ENCODE measurements at regions not wholly inside any gene's neighbourhood (a gene's known extent, or its start where the extent isn't known, plus 50 kb on each side); places are given as distances from the start of the nearest gene placed in this dataset.

DNA sequence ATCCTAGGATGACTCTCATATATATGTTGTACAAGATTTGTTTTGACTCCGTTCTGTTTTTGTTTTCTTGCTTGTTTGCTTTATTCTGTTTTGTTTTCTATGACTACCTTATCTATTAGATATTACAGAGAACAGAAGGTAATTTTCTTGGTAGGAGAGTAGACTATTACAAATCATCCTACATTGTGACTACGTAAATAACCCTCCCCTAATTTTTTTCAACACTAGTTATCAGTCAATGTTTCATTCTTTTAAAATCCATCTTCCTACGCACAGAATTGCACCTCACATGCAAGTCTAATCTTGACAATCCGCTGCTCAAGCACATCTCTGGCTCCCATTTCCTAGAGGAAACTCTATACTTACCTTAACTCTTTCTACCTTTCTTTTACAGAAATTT, 792.3 kb upstream of the PIK3C3 start:
- no peak overlapping the region for H2AFZ ChIP-seq (ENCODE audit: control insufficient read depth, low read depth, low read length)
- RAD21 ChIA-PET (ENCODE audit: unreplicated experiment): no interaction called here
- 23% methylated on average over 4 of the region's 4 CpGs for WGBS (ENCODE audit: insufficient coverage, insufficient replicate concordance, low lambda C conversion rate, missing lambda C conversion rate)
- ATAC-seq (no peak), DNase-seq (ENCODE audit: low read depth, low spot score) (no peak), FAIRE-seq (no peak)
- no peaks in the 10 kb centered on the region for H3K9me3 ChIP-seq (replicated peaks; ENCODE audit: control insufficient read depth, insufficient read depth, low read length)
- in situ Hi-C loops (cut with MboI) (no loop called here), intact Hi-C loops (cut with micrococcal nuclease; ENCODE audit: unreplicated experiment) (no loop called here)
- H4K20me1 ChIP-seq (ENCODE audit: control insufficient read depth, insufficient read depth): no peaks in the 10 kb centered on the region
- POLR2A ChIA-PET: no interaction called here
- no peaks in the 10 kb centered on the region for H3K4me1 ChIP-seq (ENCODE audit: control insufficient read depth, insufficient read depth, low read length)
- no peak overlapping the region for H3K27ac ChIP-seq (ENCODE audit: control insufficient read depth, insufficient read depth)
- no peaks in the 10 kb centered on the region for H3K27me3 ChIP-seq (replicated peaks in 1 of 2; ENCODE audit: control insufficient read depth in 2 of 2, insufficient read depth in 2 of 2, low read length in 1 of 2)
- SMC1A ChIA-PET (ENCODE audit: uncharacterized antibody, unreplicated experiment): no interaction called here
- CTCF ChIA-PET: no interaction called here
- H3K36me3 ChIP-seq (ENCODE audit: control insufficient read depth in 2 of 2, insufficient read depth in 2 of 2, low read length in 1 of 2): no peaks in the 10 kb centered on the region
- H3K4me2 ChIP-seq (ENCODE audit: control insufficient read depth, insufficient read depth): no peak overlapping the region
- no peak overlapping the region for H3K4me3 ChIP-seq
- H3K9ac ChIP-seq (ENCODE audit: control insufficient read depth, insufficient read depth, low read length): no peak overlapping the region
- H3K79me2 ChIP-seq (ENCODE audit: control insufficient read depth, insufficient read depth, low read length): no peaks in the 10 kb centered on the region
- TF ChIP-seq POLR2AphosphoS2 (IDR thresholded peaks at IDR 0.05; ENCODE audit: low read depth, low read length) (no peak), NFXL1 (IDR thresholded peaks at IDR 0.05; ENCODE audit: borderline replicate concordance) (no peak), FOXM1 (IDR thresholded peaks at IDR 0.05; ENCODE audit: low read depth, low read length) (no peak), SIN3A (IDR thresholded peaks at IDR 0.05; ENCODE audit: low read depth, low read length) (no peak), YBX1 (IDR thresholded peaks at IDR 0.05) (no peak), ZNF622 (IDR thresholded peaks at IDR 0.05) (no peak), RAD21 (IDR thresholded peaks at IDR 0.05; ENCODE audit: insufficient read depth, low read depth, low read length) (no peak), BMI1 (IDR thresholded peaks at IDR 0.05; ENCODE audit: borderline replicate concordance) (no peak), POU2F2 (IDR thresholded peaks at IDR 0.05; ENCODE audit: borderline replicate concordance, low read depth, low read length) (no peak)
- BruUV-seq (replicated peaks): no TSS peak

DNA sequence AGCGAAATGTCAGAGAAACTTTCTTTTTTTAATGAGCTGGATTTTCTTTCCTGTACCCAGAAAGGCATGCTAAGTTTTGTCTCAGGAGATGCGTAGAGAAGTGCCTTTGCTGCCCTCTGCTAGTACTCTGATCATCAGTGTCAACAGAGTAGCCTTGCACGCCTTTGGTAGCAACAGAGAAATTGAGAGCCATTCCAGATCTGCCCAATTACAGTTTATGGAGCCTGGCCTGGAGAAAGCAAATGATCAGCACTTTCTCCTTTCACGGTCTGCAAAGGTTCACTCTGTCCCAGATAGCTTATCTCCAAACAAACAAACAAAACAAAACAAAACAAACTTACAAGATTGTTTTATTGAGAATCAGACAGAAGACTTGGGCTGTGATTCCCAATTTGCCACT, 792.8 kb upstream of the PIK3C3 start:
- no peak for FAIRE-seq
- CTCF ChIA-PET: no interaction called here

More for the DNA sequence above, 792.8 kb upstream of the PIK3C3 start:
- no peaks in the 10 kb centered on the region for H3K36me3 ChIP-seq (ENCODE audit: control insufficient read depth in 2 of 2, insufficient read depth in 2 of 2, low read length in 1 of 2)
- H3K9ac ChIP-seq (ENCODE audit: control insufficient read depth, insufficient read depth, low read length): no peak overlapping the region
- H3K4me3 ChIP-seq: no peak overlapping the region
- RAD21 ChIA-PET (ENCODE audit: unreplicated experiment): no interaction called here
- DNase-seq (ENCODE audit: low read depth, low spot score) (no peak), ATAC-seq (no peak)
- H3K27me3 ChIP-seq (replicated peaks in 1 of 2; ENCODE audit: control insufficient read depth in 2 of 2, insufficient read depth in 2 of 2, low read length in 1 of 2): no peaks in the 10 kb centered on the region
- H3K27ac ChIP-seq (ENCODE audit: control insufficient read depth, insufficient read depth): no peak overlapping the region
- intact Hi-C loops (cut with micrococcal nuclease; ENCODE audit: unreplicated experiment): no loop called here
- no peak overlapping the region for H3K4me2 ChIP-seq (ENCODE audit: control insufficient read depth, insufficient read depth)
- in situ Hi-C loops (cut with MboI): no loop called here
- TF ChIP-seq SMAD5 (IDR thresholded peaks at IDR 0.05; ENCODE audit: low read depth): no peak
- TF ChIP-seq EP300 (IDR thresholded peaks at IDR 0.05; ENCODE audit: borderline replicate concordance in 1 of 2, control insufficient read depth in 1 of 2, low read depth in 2 of 2, low read length in 2 of 2): no peak
- TF ChIP-seq, protein P1, sequence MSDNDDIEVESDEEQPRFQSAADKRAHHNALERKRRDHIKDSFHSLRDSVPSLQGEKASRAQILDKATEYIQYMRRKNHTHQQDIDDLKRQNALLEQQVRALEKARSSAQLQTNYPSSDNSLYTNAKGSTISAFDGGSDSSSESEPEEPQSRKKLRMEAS (IDR thresholded peaks at IDR 0.05; ENCODE audit: low read depth, low read length): no peak
- TF ChIP-seq EZH2 (IDR thresholded peaks at IDR 0.05; ENCODE audit: borderline replicate concordance, control insufficient read depth, low read depth, low read length): no peak
- TF ChIP-seq, protein P2, sequence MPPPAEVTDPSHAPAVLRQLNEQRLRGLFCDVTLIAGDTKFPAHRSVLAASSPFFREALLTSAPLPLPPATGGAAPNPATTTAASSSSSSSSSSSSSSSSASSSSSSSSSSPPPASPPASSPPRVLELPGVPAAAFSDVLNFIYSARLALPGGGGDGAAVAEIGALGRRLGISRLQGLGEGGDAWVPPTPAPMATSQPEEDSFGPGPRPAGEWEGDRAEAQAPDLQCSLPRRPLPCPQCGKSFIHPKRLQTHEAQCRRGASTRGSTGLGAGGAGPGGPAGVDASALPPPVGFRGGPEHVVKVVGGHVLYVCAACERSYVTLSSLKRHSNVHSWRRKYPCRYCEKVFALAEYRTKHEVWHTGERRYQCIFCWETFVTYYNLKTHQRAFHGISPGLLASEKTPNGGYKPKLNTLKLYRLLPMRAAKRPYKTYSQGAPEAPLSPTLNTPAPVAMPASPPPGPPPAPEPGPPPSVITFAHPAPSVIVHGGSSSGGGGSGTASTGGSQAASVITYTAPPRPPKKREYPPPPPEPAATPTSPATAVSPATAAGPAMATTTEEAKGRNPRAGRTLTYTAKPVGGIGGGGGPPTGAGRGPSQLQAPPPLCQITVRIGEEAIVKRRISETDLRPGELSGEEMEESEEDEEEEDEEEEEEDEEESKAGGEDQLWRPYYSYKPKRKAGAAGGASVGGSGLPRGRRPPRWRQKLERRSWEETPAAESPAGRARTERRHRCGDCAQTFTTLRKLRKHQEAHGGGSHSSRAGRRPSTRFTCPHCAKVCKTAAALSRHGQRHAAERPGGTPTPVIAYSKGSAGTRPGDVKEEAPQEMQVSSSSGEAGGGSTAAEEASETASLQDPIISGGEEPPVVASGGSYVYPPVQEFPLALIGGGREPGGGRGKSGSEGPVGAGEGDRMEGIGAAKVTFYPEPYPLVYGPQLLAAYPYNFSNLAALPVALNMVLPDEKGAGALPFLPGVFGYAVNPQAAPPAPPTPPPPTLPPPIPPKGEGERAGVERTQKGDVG (CRISPR knock-in tag; IDR thresholded peaks at IDR 0.05): no peak
- TF ChIP-seq WRNIP1 (IDR thresholded peaks at IDR 0.05; ENCODE audit: borderline replicate concordance, low read depth, low read length): no peak
- POLR2A ChIA-PET: no interaction called here
- 16% methylated on average over 4 of the region's 4 CpGs for WGBS (ENCODE audit: insufficient coverage, insufficient replicate concordance, low lambda C conversion rate, missing lambda C conversion rate)
- no peaks in the 10 kb centered on the region for H3K4me1 ChIP-seq (ENCODE audit: control insufficient read depth, insufficient read depth, low read length)
- H4K20me1 ChIP-seq (ENCODE audit: control insufficient read depth, insufficient read depth): no peaks in the 10 kb centered on the region
- no peaks in the 10 kb centered on the region for H3K9me3 ChIP-seq (replicated peaks; ENCODE audit: control insufficient read depth, insufficient read depth, low read length)
- SMC1A ChIA-PET (ENCODE audit: uncharacterized antibody, unreplicated experiment): no interaction called here
- H3K79me2 ChIP-seq (ENCODE audit: control insufficient read depth, insufficient read depth, low read length): no peaks in the 10 kb centered on the region
- BruUV-seq (replicated peaks): no TSS peak
- no peak overlapping the region for H2AFZ ChIP-seq (ENCODE audit: control insufficient read depth, low read depth, low read length)

Data from GM12878 (cell line).